WTC11 (cell line): ENCODE measurements at regions not wholly inside any gene's neighbourhood (a gene's known extent, or its start where the extent isn't known, plus 50 kb on each side); places are given as distances from the start of the nearest gene placed in this dataset.

Experiments
- CREB1 ChIP-seq: sonication (generic); formaldehyde crosslinking; IDR thresholded peaks from 2 replicates; pipeline ENCODE4 v1.8.0; 2023; ENCODE audit warnings: mild to moderate bottlenecking, missing genetic modification reagents
- ELF4 ChIP-seq: sonication (generic); formaldehyde crosslinking; IDR thresholded peaks from 2 replicates; pipeline ENCODE4 v1.8.1; 2022; ENCODE audit warnings: low read depth, mild to moderate bottlenecking, moderate library complexity, missing genetic modification reagents
- JUN ChIP-seq: sonication (generic); formaldehyde crosslinking; IDR thresholded peaks from 2 replicates; pipeline ENCODE4 v1.8.0; 2023; ENCODE audit warnings: mild to moderate bottlenecking, missing genetic modification reagents
- RELA ChIP-seq: sonication (generic); formaldehyde crosslinking; IDR thresholded peaks from 2 replicates; pipeline ENCODE4 v1.8.1; 2022; ENCODE audit warnings: missing genetic modification reagents, mild to moderate bottlenecking, borderline replicate concordance
- RORB ChIP-seq: fragments of 250-450 bp; sonication (Bioruptor Pico); IDR thresholded peaks from 2 replicates; pipeline ENCODE4 v1.9.0; 2021; ENCODE audit warnings: mild to moderate bottlenecking
- SP1 ChIP-seq: sonication (generic); formaldehyde crosslinking; conservative IDR thresholded peaks from 2 replicates; pipeline ENCODE4 v1.8.1; 2022; ENCODE audit warnings: missing genetic modification reagents
- ZNF138 ChIP-seq: sonication (generic); formaldehyde crosslinking; conservative IDR thresholded peaks from 2 replicates; pipeline ENCODE4 v1.8.1; 2022; ENCODE audit warnings: mild to moderate bottlenecking, moderate library complexity, missing genetic modification reagents
- ZNF232 ChIP-seq: sonication (generic); formaldehyde crosslinking; IDR thresholded peaks from 2 replicates; pipeline ENCODE4 v1.8.0; 2022; ENCODE audit warnings: mild to moderate bottlenecking, missing genetic modification reagents
- ZNF263 ChIP-seq: sonication (generic); formaldehyde crosslinking; IDR thresholded peaks from 2 replicates; pipeline ENCODE4 v1.8.1; 2022; ENCODE audit warnings: low read depth, mild to moderate bottlenecking, moderate library complexity, missing genetic modification reagents
- TF ChIP-seq, protein P1 (sequence below): fragments of 200-600 bp; IDR thresholded peaks from 2 replicates; pipeline ENCODE4 v1.8.0; 2022; ENCODE audit warnings: antibody characterized with exemption
- TF ChIP-seq, protein P2 (sequence below): sonication (generic); formaldehyde crosslinking; IDR thresholded peaks from 2 replicates; pipeline ENCODE4 v1.8.1; 2022; ENCODE audit warnings: missing genetic modification reagents, borderline replicate concordance
- TF ChIP-seq, protein P3 (sequence below): sonication (generic); formaldehyde crosslinking; IDR thresholded peaks from 2 replicates; pipeline ENCODE4 v1.8.0; 2022; ENCODE audit warnings: missing genetic modification reagents

- TF ChIP-seq, protein P1, sequence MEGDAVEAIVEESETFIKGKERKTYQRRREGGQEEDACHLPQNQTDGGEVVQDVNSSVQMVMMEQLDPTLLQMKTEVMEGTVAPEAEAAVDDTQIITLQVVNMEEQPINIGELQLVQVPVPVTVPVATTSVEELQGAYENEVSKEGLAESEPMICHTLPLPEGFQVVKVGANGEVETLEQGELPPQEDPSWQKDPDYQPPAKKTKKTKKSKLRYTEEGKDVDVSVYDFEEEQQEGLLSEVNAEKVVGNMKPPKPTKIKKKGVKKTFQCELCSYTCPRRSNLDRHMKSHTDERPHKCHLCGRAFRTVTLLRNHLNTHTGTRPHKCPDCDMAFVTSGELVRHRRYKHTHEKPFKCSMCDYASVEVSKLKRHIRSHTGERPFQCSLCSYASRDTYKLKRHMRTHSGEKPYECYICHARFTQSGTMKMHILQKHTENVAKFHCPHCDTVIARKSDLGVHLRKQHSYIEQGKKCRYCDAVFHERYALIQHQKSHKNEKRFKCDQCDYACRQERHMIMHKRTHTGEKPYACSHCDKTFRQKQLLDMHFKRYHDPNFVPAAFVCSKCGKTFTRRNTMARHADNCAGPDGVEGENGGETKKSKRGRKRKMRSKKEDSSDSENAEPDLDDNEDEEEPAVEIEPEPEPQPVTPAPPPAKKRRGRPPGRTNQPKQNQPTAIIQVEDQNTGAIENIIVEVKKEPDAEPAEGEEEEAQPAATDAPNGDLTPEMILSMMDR = no peak
- TF ChIP-seq, protein P2, sequence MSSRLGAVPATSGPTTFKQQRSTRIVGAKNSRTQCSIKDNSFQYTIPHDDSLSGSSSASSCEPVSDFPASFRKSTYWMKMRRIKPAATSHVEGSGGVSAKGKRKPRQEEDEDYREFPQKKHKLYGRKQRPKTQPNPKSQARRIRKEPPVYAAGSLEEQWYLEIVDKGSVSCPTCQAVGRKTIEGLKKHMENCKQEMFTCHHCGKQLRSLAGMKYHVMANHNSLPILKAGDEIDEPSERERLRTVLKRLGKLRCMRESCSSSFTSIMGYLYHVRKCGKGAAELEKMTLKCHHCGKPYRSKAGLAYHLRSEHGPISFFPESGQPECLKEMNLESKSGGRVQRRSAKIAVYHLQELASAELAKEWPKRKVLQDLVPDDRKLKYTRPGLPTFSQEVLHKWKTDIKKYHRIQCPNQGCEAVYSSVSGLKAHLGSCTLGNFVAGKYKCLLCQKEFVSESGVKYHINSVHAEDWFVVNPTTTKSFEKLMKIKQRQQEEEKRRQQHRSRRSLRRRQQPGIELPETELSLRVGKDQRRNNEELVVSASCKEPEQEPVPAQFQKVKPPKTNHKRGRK (CRISPR knock-in tag) = no peak
- TF ChIP-seq, protein P3, sequence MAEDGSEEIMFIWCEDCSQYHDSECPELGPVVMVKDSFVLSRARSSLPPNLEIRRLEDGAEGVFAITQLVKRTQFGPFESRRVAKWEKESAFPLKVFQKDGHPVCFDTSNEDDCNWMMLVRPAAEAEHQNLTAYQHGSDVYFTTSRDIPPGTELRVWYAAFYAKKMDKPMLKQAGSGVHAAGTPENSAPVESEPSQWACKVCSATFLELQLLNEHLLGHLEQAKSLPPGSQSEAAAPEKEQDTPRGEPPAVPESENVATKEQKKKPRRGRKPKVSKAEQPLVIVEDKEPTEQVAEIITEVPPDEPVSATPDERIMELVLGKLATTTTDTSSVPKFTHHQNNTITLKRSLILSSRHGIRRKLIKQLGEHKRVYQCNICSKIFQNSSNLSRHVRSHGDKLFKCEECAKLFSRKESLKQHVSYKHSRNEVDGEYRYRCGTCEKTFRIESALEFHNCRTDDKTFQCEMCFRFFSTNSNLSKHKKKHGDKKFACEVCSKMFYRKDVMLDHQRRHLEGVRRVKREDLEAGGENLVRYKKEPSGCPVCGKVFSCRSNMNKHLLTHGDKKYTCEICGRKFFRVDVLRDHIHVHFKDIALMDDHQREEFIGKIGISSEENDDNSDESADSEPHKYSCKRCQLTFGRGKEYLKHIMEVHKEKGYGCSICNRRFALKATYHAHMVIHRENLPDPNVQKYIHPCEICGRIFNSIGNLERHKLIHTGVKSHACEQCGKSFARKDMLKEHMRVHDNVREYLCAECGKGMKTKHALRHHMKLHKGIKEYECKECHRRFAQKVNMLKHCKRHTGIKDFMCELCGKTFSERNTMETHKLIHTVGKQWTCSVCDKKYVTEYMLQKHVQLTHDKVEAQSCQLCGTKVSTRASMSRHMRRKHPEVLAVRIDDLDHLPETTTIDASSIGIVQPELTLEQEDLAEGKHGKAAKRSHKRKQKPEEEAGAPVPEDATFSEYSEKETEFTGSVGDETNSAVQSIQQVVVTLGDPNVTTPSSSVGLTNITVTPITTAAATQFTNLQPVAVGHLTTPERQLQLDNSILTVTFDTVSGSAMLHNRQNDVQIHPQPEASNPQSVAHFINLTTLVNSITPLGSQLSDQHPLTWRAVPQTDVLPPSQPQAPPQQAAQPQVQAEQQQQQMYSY (CRISPR knock-in tag) = no peak
- TF ChIP-seq ZNF263 (CRISPR knock-in tag) = no peak
- no peak for TF ChIP-seq ZNF138 (CRISPR knock-in tag)
- no peak for TF ChIP-seq ZNF232 (CRISPR knock-in tag)
- no peak for TF ChIP-seq CREB1 (CRISPR knock-in tag)
- TF ChIP-seq JUN (CRISPR knock-in tag) = no peak
- no peak for TF ChIP-seq RORB (CRISPR knock-in tag)
- TF ChIP-seq RELA (CRISPR knock-in tag) = no peak
- TF ChIP-seq ELF4 = no peak
- TF ChIP-seq SP1 (CRISPR knock-in tag) = no peak
Observed at GRCh38 chr4:153976954-153977353, 188.1 kb upstream of the SFRP2 start.
